ENCODE measurements at regions not wholly inside any gene's neighbourhood (a gene's known extent, or its start where the extent isn't known, plus 50 kb on each side); places are given as distances from the start of the nearest gene placed in this dataset.
"Not testable (repeated sequence)": the region's sequence is repeated elsewhere in the genome, so short reads cannot be mapped to it uniquely, and the experiment has no call there.

DNA sequence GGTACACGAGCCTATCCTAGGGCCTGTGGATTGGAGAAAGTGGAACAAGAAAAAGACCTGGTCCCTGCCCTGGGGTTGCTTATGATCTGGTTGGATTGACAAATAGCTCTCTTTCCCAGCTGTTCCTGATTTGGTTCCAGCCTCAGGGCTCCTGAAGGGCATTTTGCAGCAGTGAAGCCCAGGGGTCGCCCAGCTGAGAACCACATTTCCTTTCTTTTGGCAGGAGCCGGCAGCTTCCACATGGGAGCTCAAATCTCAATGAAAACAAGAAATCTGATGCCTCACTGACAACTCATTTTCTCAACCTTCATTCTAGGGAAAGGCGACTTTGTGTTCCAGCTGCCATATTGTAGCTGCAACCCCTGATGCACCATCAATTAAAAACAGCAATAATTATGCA, 140.6 kb upstream of the CADM1 start:
- WGBS (ENCODE audit: insufficient coverage): 61% methylated on average over 3 of the region's 4 CpGs
- H3K4me1 ChIP-seq (ENCODE audit: control insufficient read depth, insufficient read depth, low read length): peaks cover 22% of the 10 kb centered on the region
- no peaks in the 10 kb centered on the region for H3K36me3 ChIP-seq (ENCODE audit: control insufficient read depth, insufficient read depth, low read length)
- DNase-seq (ENCODE audit: low read depth in 4 of 6, low spot score in 6 of 6): peak in 2 of 6 donors; percentile 26 to 44
- no peak overlapping the region for H3K4me3 ChIP-seq (ENCODE audit: low read depth, low read length)
- no peak overlapping the region for H3K27ac ChIP-seq (ENCODE audit: low read depth, low read length)
- no peaks in the 10 kb centered on the region for H3K9me3 ChIP-seq (ENCODE audit: control insufficient read depth, insufficient read depth, low read length)
- H3K27me3 ChIP-seq (ENCODE audit: control insufficient read depth, insufficient read depth, low read length): peaks cover 6% of the 10 kb centered on the region

GRCh38 chr11:115643549-115644270, 139.5 kb upstream of the CADM1 start:
- H3K36me3 ChIP-seq (ENCODE audit: control insufficient read depth, insufficient read depth, low read length): no peaks in the 10 kb centered on the region
- H3K27me3 ChIP-seq (ENCODE audit: control insufficient read depth, insufficient read depth, low read length): peaks cover 9% of the 10 kb centered on the region
- no peaks in the 10 kb centered on the region for H3K9me3 ChIP-seq (ENCODE audit: control insufficient read depth, insufficient read depth, low read length)
- no peak overlapping the region for H3K27ac ChIP-seq (ENCODE audit: low read depth, low read length)
- peaks cover 22% of the 10 kb centered on the region for H3K4me1 ChIP-seq (ENCODE audit: control insufficient read depth, insufficient read depth, low read length)
- DNase-seq (ENCODE audit: low read depth in 4 of 6, low spot score in 6 of 6): peak in 2 of 6 donors; percentile 29 to 55
- WGBS (ENCODE audit: insufficient coverage): 53% methylated on average over 11 of the region's 12 CpGs
- H3K4me3 ChIP-seq (ENCODE audit: low read depth, low read length): no peak overlapping the region

GRCh38 chr11:115642660-115643059, 138.4 kb upstream of the CADM1 start:
- no peak overlapping the region for H3K4me3 ChIP-seq (ENCODE audit: low read depth, low read length)
- no peaks in the 10 kb centered on the region for H3K36me3 ChIP-seq (ENCODE audit: control insufficient read depth, insufficient read depth, low read length)
- 81% methylated on average over 4 of the region's 4 CpGs for WGBS (ENCODE audit: insufficient coverage)
- no peaks in the 10 kb centered on the region for H3K9me3 ChIP-seq (ENCODE audit: control insufficient read depth, insufficient read depth, low read length)
- DNase-seq (ENCODE audit: low read depth in 4 of 6, low spot score in 6 of 6): no peak
- H3K27me3 ChIP-seq (ENCODE audit: control insufficient read depth, insufficient read depth, low read length): peaks cover 9% of the 10 kb centered on the region
- H3K4me1 ChIP-seq (ENCODE audit: control insufficient read depth, insufficient read depth, low read length): peaks cover 22% of the 10 kb centered on the region
- no peak overlapping the region for H3K27ac ChIP-seq (ENCODE audit: low read depth, low read length)

- Histone ChIP-seq H3K9me3 (ENCODE audit: control insufficient read depth, insufficient read depth, low read length) (no peaks in the 10 kb centered on the region), H3K36me3 (ENCODE audit: control insufficient read depth, insufficient read depth, low read length) (no peaks in the 10 kb centered on the region), H3K4me1 (ENCODE audit: control insufficient read depth, insufficient read depth, low read length) (peaks cover 7% of the 10 kb centered on the region), H3K27me3 (ENCODE audit: control insufficient read depth, insufficient read depth, low read length) (peaks cover 9% of the 10 kb centered on the region), H3K4me3 (ENCODE audit: low read depth, low read length) (no peak overlapping the region), H3K27ac (ENCODE audit: low read depth, low read length) (no peak overlapping the region)
- WGBS (ENCODE audit: insufficient coverage): 82% methylated on average over 2 of the region's 8 CpGs
- DNase-seq (ENCODE audit: low read depth in 4 of 6, low spot score in 6 of 6): no peak
Measured at GRCh38 chr11:115637599-115638241, 133.5 kb upstream of the CADM1 start.

- WGBS (ENCODE audit: insufficient coverage): 56% methylated on average over 2 of the region's 5 CpGs
- no peak overlapping the region for H3K4me3 ChIP-seq (ENCODE audit: low read depth, low read length)
- no peak overlapping the region for H3K27ac ChIP-seq (ENCODE audit: low read depth, low read length)
- H3K9me3 ChIP-seq (ENCODE audit: control insufficient read depth, insufficient read depth, low read length): no peaks in the 10 kb centered on the region
- H3K4me1 ChIP-seq (ENCODE audit: control insufficient read depth, insufficient read depth, low read length): peaks cover 7% of the 10 kb centered on the region
- peak in 1 of 6 donors; percentile 26 for DNase-seq (ENCODE audit: low read depth in 4 of 6, low spot score in 6 of 6)
- peaks cover 6% of the 10 kb centered on the region for H3K27me3 ChIP-seq (ENCODE audit: control insufficient read depth, insufficient read depth, low read length)
- no peaks in the 10 kb centered on the region for H3K36me3 ChIP-seq (ENCODE audit: control insufficient read depth, insufficient read depth, low read length)
Measured at GRCh38 chr11:115636753-115637527, 132.7 kb upstream of the CADM1 start.

GRCh38 chr11:115633977-115634376, 129.8 kb upstream of the CADM1 start:
- H3K36me3 ChIP-seq (ENCODE audit: control insufficient read depth, insufficient read depth, low read length); H3K27me3 ChIP-seq (ENCODE audit: control insufficient read depth, insufficient read depth, low read length); H3K4me3 ChIP-seq (ENCODE audit: low read depth, low read length); DNase-seq (ENCODE audit: low read depth in 4 of 6, low spot score in 6 of 6); H3K27ac ChIP-seq (ENCODE audit: low read depth, low read length); H3K9me3 ChIP-seq (ENCODE audit: control insufficient read depth, insufficient read depth, low read length): not testable (repeated sequence)
- peaks cover 14% of the 10 kb centered on the region for H3K4me1 ChIP-seq (ENCODE audit: control insufficient read depth, insufficient read depth, low read length)
- 97% methylated on average over 17 of the region's 27 CpGs for WGBS (ENCODE audit: insufficient coverage)

DNA sequence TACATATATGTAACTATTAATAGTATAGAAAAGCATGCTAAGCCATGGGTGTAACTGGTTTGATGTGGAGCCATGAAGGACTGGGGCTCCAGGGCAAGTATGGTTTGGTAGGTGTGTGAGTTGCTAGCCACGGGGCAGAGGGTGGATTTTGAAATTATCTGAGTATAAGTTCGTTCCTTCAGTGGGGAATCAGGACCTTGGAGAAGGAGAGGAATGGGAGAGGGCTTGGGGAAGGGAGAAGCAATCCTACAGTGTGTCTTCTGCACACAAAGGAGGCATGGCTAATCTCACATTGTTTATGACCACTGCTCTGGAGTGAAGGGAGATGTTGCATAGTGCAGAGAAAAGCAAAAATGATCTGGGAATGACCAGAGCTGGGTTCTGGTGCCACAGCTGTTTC, 127.8 kb upstream of the CADM1 start:
- Histone ChIP-seq H3K27me3 (ENCODE audit: control insufficient read depth, insufficient read depth, low read length) (peaks cover 2% of the 10 kb centered on the region), H3K9me3 (ENCODE audit: control insufficient read depth, insufficient read depth, low read length) (no peaks in the 10 kb centered on the region), H3K4me3 (ENCODE audit: low read depth, low read length) (no peak overlapping the region), H3K36me3 (ENCODE audit: control insufficient read depth, insufficient read depth, low read length) (no peaks in the 10 kb centered on the region), H3K27ac (ENCODE audit: low read depth, low read length) (no peak overlapping the region), H3K4me1 (ENCODE audit: control insufficient read depth, insufficient read depth, low read length) (peaks cover 14% of the 10 kb centered on the region)
- no peak for DNase-seq (ENCODE audit: low read depth in 4 of 6, low spot score in 6 of 6)
- WGBS (ENCODE audit: insufficient coverage): 100% methylated on average over 2 of the region's 2 CpGs

- 100% methylated on average over 2 of the region's 4 CpGs for WGBS (ENCODE audit: insufficient coverage)
Measured at GRCh38 chr11:115631609-115632008, 127.4 kb upstream of the CADM1 start.

DNA sequence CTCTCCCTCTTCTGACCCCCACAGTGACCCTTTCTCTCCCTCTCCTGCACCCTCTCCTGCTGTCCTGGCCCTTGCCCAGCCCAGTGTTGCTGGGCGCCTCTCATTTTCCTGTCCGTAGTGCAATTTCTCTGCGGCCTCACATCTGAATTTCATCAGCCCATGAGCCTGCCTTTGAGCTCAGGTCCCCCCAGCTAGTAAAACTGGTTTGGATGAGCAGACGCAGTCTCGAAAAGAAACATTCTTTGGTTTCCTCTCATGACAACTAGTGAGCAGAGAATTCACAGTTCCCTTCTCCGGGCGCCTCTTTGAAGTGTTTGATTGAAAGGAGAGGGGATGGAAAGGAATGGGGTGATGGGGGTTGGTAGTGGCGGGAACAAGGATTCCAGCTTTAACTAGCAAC, 126.0 kb upstream of the CADM1 start:
- no peak for DNase-seq (ENCODE audit: low read depth in 4 of 6, low spot score in 6 of 6)
- Histone ChIP-seq H3K27me3 (ENCODE audit: control insufficient read depth, insufficient read depth, low read length) (peaks cover 10% of the 10 kb centered on the region), H3K4me1 (ENCODE audit: control insufficient read depth, insufficient read depth, low read length) (peaks cover 21% of the 10 kb centered on the region), H3K9me3 (ENCODE audit: control insufficient read depth, insufficient read depth, low read length) (no peaks in the 10 kb centered on the region), H3K27ac (ENCODE audit: low read depth, low read length) (no peak overlapping the region), H3K4me3 (ENCODE audit: low read depth, low read length) (no peak overlapping the region), H3K36me3 (ENCODE audit: control insufficient read depth, insufficient read depth, low read length) (no peaks in the 10 kb centered on the region)
- WGBS (ENCODE audit: insufficient coverage): 53% methylated on average over 4 of the region's 8 CpGs

More at GRCh38 chr11:115631609-115632008, 127.4 kb upstream of the CADM1 start:
- H3K9me3 ChIP-seq (ENCODE audit: control insufficient read depth, insufficient read depth, low read length): no peaks in the 10 kb centered on the region
- no peak overlapping the region for H3K27ac ChIP-seq (ENCODE audit: low read depth, low read length)
- DNase-seq (ENCODE audit: low read depth in 4 of 6, low spot score in 6 of 6): no peak
- no peaks in the 10 kb centered on the region for H3K36me3 ChIP-seq (ENCODE audit: control insufficient read depth, insufficient read depth, low read length)
- H3K4me3 ChIP-seq (ENCODE audit: low read depth, low read length): no peak overlapping the region
- H3K27me3 ChIP-seq (ENCODE audit: control insufficient read depth, insufficient read depth, low read length): peaks cover 2% of the 10 kb centered on the region
- peaks cover 14% of the 10 kb centered on the region for H3K4me1 ChIP-seq (ENCODE audit: control insufficient read depth, insufficient read depth, low read length)
